Lung microvascular endothelial cell (primary cell): ENCODE measurements at regions not wholly inside any gene's neighbourhood (a gene's known extent, or its start where the extent isn't known, plus 50 kb on each side); places are given as distances from the start of the nearest gene placed in this dataset.

Experiments
- DNase-seq, 2 donors: peaks; one replicate each; pipeline versions ENCODE4 v3.0.0 to v3.0.0-alpha.2; 2010; ENCODE audit warnings: low read depth in 2 of 2

GRCh38 chr9:105144076-105144475 is 100.4 kb upstream of the SLC44A1 start:
- DNase-seq: no peak

GRCh38 chr9:105144841-105145240 is 99.6 kb upstream of the SLC44A1 start:
- no peak for DNase-seq

GRCh38 chr9:105146677-105147076 is 97.8 kb upstream of the SLC44A1 start:
- no peak for DNase-seq

GRCh38 chr9:105147110-105147871 is 97.2 kb upstream of the SLC44A1 start:
- no peak for DNase-seq

- no peak for DNase-seq
Observed at GRCh38 chr9:105148328-105149006, 96.0 kb upstream of the SLC44A1 start.

- no peak for DNase-seq
Observed at GRCh38 chr9:105150991-105151685, 93.3 kb upstream of the SLC44A1 start.

GRCh38 chr9:105151686-105151995 is 92.8 kb upstream of the SLC44A1 start:
- DNase-seq: no peak

- DNase-seq: peak; percentile 3 to 54
Observed at GRCh38 chr9:105154723-105155191, 89.7 kb upstream of the SLC44A1 start.

GRCh38 chr9:105157171-105157583 is 87.3 kb upstream of the SLC44A1 start:
- DNase-seq: peak; percentile 26 to 78

- DNase-seq: no peak
Observed at GRCh38 chr9:105158020-105158419, 86.4 kb upstream of the SLC44A1 start.

GRCh38 chr9:105158898-105159297 is 85.6 kb upstream of the SLC44A1 start:
- DNase-seq: no peak

GRCh38 chr9:105168870-105169319 is 75.6 kb upstream of the SLC44A1 start:
- DNase-seq: no peak

- DNase-seq: no peak
Observed at GRCh38 chr9:105171076-105171475, 73.4 kb upstream of the SLC44A1 start.

GRCh38 chr9:105171589-105171988 is 72.9 kb upstream of the SLC44A1 start:
- DNase-seq: no peak

- DNase-seq: no peak
Observed at GRCh38 chr9:105172436-105172835, 72.0 kb upstream of the SLC44A1 start.

- DNase-seq: no peak
Observed at GRCh38 chr9:105173306-105173705, 71.1 kb upstream of the SLC44A1 start.

- no peak for DNase-seq
Observed at GRCh38 chr9:105173826-105174225, 70.6 kb upstream of the SLC44A1 start.

GRCh38 chr9:105176194-105176593 is 68.3 kb upstream of the SLC44A1 start:
- no peak for DNase-seq

- no peak for DNase-seq
Observed at GRCh38 chr9:105178076-105178475, 66.4 kb upstream of the SLC44A1 start.

- DNase-seq: peak in 1 of 2 donors; percentile 44
Observed at GRCh38 chr9:105187781-105188180, 56.7 kb upstream of the SLC44A1 start.

GRCh38 chr9:105188746-105189145 is 55.7 kb upstream of the SLC44A1 start:
- DNase-seq: peak in 1 of 2 donors; percentile 4

GRCh38 chr9:105191508-105192121 is 52.8 kb upstream of the SLC44A1 start:
- DNase-seq: no peak
